Astrocyte (in vitro differentiated cells and primary cell): ENCODE measurements at regions not wholly inside any gene's neighbourhood (a gene's known extent, or its start where the extent isn't known, plus 50 kb on each side); places are given as distances from the start of the nearest gene placed in this dataset.

Experiments used
- DNase-seq: peaks from one replicate; pipeline ENCODE4 v3.0.0-alpha.2; 2010; ENCODE audit warnings: low read depth
- FAIRE-seq: peaks from 2 replicates; lab custom pipeline; 2011; peaks lifted over from hg19 to GRCh38; lab: Jason Lieb, UNC
- H2AFZ ChIP-seq: 2 replicates; pipeline ENCODE4 v1.6.0; 2012; ENCODE audit warnings: low read depth, low read length, inconsistent platforms
- H3K27ac ChIP-seq: 2 replicates; pipeline ENCODE4 v1.5.1; 2011; ENCODE audit warnings: low read depth, low read length, inconsistent platforms
- H3K27me3 ChIP-seq: 2 replicates; pipeline ENCODE4 v1.6.0; 2011; ENCODE audit warnings: low read length, inconsistent platforms; ENCODE audit not compliant: insufficient read depth
- H3K36me3 ChIP-seq: 2 replicates; pipeline ENCODE4 v1.5.1; 2011; ENCODE audit warnings: low read length, inconsistent platforms; ENCODE audit not compliant: insufficient read depth
- H3K4me1 ChIP-seq: 2 replicates; pipeline ENCODE4 v1.5.1; 2011; ENCODE audit warnings: low read length, inconsistent platforms; ENCODE audit not compliant: insufficient read depth
- H3K4me2 ChIP-seq: 2 replicates; pipeline ENCODE4 v1.6.0; 2012; ENCODE audit warnings: low read length, inconsistent platforms
- H3K4me3 ChIP-seq: 2 replicates; pipeline ENCODE4 v1.5.1; 2011; ENCODE audit warnings: low read depth, mild to moderate bottlenecking, low read length, inconsistent platforms; ENCODE audit not compliant: insufficient read depth
- H3K79me2 ChIP-seq: 2 replicates; pipeline ENCODE4 v1.6.0; 2012; ENCODE audit warnings: mild to moderate bottlenecking, low read length, inconsistent platforms; ENCODE audit not compliant: insufficient read depth
- H3K9ac ChIP-seq: 2 replicates; pipeline ENCODE4 v1.6.0; 2012; ENCODE audit warnings: mild to moderate bottlenecking, low read length, inconsistent platforms
- H3K9me3 ChIP-seq: 2 replicates; pipeline ENCODE4 v1.5.1; 2012; ENCODE audit warnings: low read depth, mild to moderate bottlenecking, low read length, inconsistent platforms; ENCODE audit not compliant: insufficient read depth
- H4K20me1 ChIP-seq: 2 replicates; pipeline ENCODE4 v1.6.0; 2012; ENCODE audit warnings: low read length, inconsistent platforms; ENCODE audit not compliant: insufficient read depth
- H3K27ac Mint-ChIP-seq: one replicate; pipeline ENCODE4 v1.8.0; 2021; ENCODE audit warnings: mild to moderate bottlenecking, mixed read lengths; ENCODE audit not compliant: unreplicated experiment
- H3K27me3 Mint-ChIP-seq: one replicate; pipeline ENCODE4 v1.8.0; 2021; ENCODE audit warnings: low read depth, mixed read lengths; ENCODE audit not compliant: unreplicated experiment
- H3K36me3 Mint-ChIP-seq: one replicate; pipeline ENCODE4 v1.8.0; 2021; ENCODE audit warnings: low read depth, mixed read lengths; ENCODE audit not compliant: unreplicated experiment
- H3K4me1 Mint-ChIP-seq: one replicate; pipeline ENCODE4 v1.8.0; 2021; ENCODE audit warnings: low read depth, mixed read lengths; ENCODE audit not compliant: unreplicated experiment
- H3K4me3 Mint-ChIP-seq: one replicate; pipeline ENCODE4 v1.8.0; 2021; ENCODE audit warnings: mild to moderate bottlenecking, moderate library complexity, mixed read lengths; ENCODE audit not compliant: unreplicated experiment
- H3K9me3 Mint-ChIP-seq: one replicate; pipeline ENCODE4 v1.8.0; 2021; ENCODE audit warnings: mild to moderate bottlenecking, mixed read lengths; ENCODE audit not compliant: unreplicated experiment
- EZH2 ChIP-seq: IDR thresholded peaks from 2 replicates; pipeline ENCODE4 v1.6.1; 2012; ENCODE audit warnings: mild to moderate bottlenecking, low read length, inconsistent platforms; ENCODE audit not compliant: insufficient read depth
- TF ChIP-seq, protein P1 (sequence below): IDR thresholded peaks from 2 replicates; pipeline ENCODE4 v1.5.1; 2011; ENCODE audit warnings: low read depth, mild to moderate bottlenecking, inconsistent platforms, low read length, moderate library complexity; ENCODE audit not compliant: insufficient read depth

DNA sequence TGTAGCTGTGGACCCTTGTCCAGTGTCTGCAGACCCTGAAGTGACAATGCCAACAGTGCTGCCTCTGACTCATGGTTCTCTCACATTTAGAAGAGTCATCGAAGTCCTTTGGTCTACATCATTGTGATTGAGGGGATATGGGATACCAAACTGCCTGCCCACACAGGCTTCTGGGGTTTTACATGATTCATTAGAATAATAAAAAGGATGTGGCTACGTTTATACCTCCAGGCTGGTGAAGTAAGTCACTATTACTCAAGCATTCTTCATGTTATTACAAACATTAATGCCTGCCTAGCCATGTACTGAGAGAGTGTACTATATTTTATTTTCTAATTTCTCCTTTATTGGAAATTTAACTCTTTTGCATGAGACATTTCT lies 365.7 kb downstream of the SPATA31D1 start:
- no peaks in the 10 kb centered on the region for H3K27me3 ChIP-seq
- no peaks in the 10 kb centered on the region for H3K9me3 ChIP-seq
- H3K79me2 ChIP-seq, result no peaks in the 10 kb centered on the region
- Mint-ChIP-seq H3K9me3 (no peaks in the 10 kb centered on the region), H3K27me3 (no peaks in the 10 kb centered on the region), H3K27ac (no peak overlapping the region), H3K4me3 (no peak overlapping the region), H3K36me3 (no peaks in the 10 kb centered on the region), H3K4me1 (peaks cover 6% of the 10 kb centered on the region)
- DNase-seq (peak; percentile 96), FAIRE-seq (peak; percentile 83)
- H3K36me3 ChIP-seq, result no peaks in the 10 kb centered on the region
- peaks cover 12% of the 10 kb centered on the region for H3K4me1 ChIP-seq
- TF ChIP-seq, protein P1, sequence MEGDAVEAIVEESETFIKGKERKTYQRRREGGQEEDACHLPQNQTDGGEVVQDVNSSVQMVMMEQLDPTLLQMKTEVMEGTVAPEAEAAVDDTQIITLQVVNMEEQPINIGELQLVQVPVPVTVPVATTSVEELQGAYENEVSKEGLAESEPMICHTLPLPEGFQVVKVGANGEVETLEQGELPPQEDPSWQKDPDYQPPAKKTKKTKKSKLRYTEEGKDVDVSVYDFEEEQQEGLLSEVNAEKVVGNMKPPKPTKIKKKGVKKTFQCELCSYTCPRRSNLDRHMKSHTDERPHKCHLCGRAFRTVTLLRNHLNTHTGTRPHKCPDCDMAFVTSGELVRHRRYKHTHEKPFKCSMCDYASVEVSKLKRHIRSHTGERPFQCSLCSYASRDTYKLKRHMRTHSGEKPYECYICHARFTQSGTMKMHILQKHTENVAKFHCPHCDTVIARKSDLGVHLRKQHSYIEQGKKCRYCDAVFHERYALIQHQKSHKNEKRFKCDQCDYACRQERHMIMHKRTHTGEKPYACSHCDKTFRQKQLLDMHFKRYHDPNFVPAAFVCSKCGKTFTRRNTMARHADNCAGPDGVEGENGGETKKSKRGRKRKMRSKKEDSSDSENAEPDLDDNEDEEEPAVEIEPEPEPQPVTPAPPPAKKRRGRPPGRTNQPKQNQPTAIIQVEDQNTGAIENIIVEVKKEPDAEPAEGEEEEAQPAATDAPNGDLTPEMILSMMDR, result no peak
- TF ChIP-seq EZH2, result no peak
- peak overlapping the region; percentile 56 for H3K4me2 ChIP-seq
- peak overlapping the region; percentile 52 for H2AFZ ChIP-seq
- H4K20me1 ChIP-seq, result no peaks in the 10 kb centered on the region
- peak overlapping the region; percentile 81 for H3K27ac ChIP-seq
- peak overlapping the region; percentile 28 for H3K9ac ChIP-seq
- H3K4me3 ChIP-seq, result no peak overlapping the region

DNA sequence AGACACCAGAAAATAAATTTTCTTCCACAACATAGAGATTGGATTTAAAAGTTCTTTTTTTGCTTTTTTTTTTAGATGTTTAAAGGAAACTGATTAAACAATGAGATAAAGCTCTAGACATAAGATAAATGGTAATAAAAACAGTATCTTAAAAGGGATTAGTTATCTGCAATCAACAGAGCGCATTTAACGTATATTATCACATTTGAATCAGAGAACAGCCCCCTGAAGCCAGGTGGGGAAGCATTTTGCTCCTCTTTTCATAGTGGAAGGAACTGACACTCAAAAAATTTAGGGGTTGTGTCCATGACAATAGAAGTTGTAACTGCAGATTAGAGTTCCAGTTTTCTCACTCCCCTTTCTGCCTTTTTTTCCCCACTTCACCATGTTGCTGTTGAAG lies 367.6 kb downstream of the SPATA31D1 start:
- TF ChIP-seq, protein P1, result no peak
- no peak for TF ChIP-seq EZH2
- H3K79me2 ChIP-seq, result no peaks in the 10 kb centered on the region
- H3K4me1 ChIP-seq, result peaks cover 12% of the 10 kb centered on the region
- no peaks in the 10 kb centered on the region for H3K9me3 Mint-ChIP-seq
- DNase-seq (no peak), FAIRE-seq (no peak)
- no peak overlapping the region for H3K27ac Mint-ChIP-seq
- no peak overlapping the region for H3K4me3 Mint-ChIP-seq
- no peaks in the 10 kb centered on the region for H3K36me3 Mint-ChIP-seq
- H3K27me3 Mint-ChIP-seq, result no peaks in the 10 kb centered on the region
- no peak overlapping the region for H3K27ac ChIP-seq
- H3K4me1 Mint-ChIP-seq, result peaks cover 6% of the 10 kb centered on the region
- no peaks in the 10 kb centered on the region for H3K9me3 ChIP-seq
- no peak overlapping the region for H3K4me3 ChIP-seq
- no peak overlapping the region for H3K4me2 ChIP-seq
- no peak overlapping the region for H3K9ac ChIP-seq
- H3K27me3 ChIP-seq, result no peaks in the 10 kb centered on the region
- H2AFZ ChIP-seq, result no peak overlapping the region
- no peaks in the 10 kb centered on the region for H3K36me3 ChIP-seq
- H4K20me1 ChIP-seq, result no peaks in the 10 kb centered on the region

- no peak for DNase-seq
- Histone ChIP-seq H3K4me3 (no peak overlapping the region), H3K79me2 (no peaks in the 10 kb centered on the region), H3K9me3 (no peaks in the 10 kb centered on the region), H3K27ac (no peak overlapping the region), H3K27me3 (no peaks in the 10 kb centered on the region), H2AFZ (no peak overlapping the region), H3K36me3 (no peaks in the 10 kb centered on the region), H3K9ac (no peak overlapping the region), H3K4me2 (no peak overlapping the region), H3K4me1 (peaks cover 12% of the 10 kb centered on the region), H4K20me1 (no peaks in the 10 kb centered on the region)
- Mint-ChIP-seq H3K4me3 (no peak overlapping the region), H3K27ac (no peak overlapping the region), H3K4me1 (peaks cover 6% of the 10 kb centered on the region), H3K27me3 (no peaks in the 10 kb centered on the region), H3K9me3 (no peaks in the 10 kb centered on the region), H3K36me3 (no peaks in the 10 kb centered on the region)
- no peak for FAIRE-seq
- TF ChIP-seq, protein P1, result no peak
Measured at GRCh38 chr9:82356871-82357270, 368.3 kb downstream of the SPATA31D1 start.
